ENCODE measurements at regions not wholly inside any gene's neighbourhood (a gene's known extent, or its start where the extent isn't known, plus 50 kb on each side); places are given as distances from the start of the nearest gene placed in this dataset.

GRCh38 chr7:9752033-9752432 lies 1221.6 kb upstream of the PHF14 start:
- TF ChIP-seq EZH2 (IDR thresholded peaks at IDR 0.05; ENCODE audit: borderline replicate concordance, low read length) (no peak), CTCF (IDR thresholded peaks at IDR 0.05; ENCODE audit: low read length) (no peak)

All from OCI-LY1 (cell line).